ENCODE measurements at regions not wholly inside any gene's neighbourhood (a gene's known extent, or its start where the extent isn't known, plus 50 kb on each side); places are given as distances from the start of the nearest gene placed in this dataset.

DNA sequence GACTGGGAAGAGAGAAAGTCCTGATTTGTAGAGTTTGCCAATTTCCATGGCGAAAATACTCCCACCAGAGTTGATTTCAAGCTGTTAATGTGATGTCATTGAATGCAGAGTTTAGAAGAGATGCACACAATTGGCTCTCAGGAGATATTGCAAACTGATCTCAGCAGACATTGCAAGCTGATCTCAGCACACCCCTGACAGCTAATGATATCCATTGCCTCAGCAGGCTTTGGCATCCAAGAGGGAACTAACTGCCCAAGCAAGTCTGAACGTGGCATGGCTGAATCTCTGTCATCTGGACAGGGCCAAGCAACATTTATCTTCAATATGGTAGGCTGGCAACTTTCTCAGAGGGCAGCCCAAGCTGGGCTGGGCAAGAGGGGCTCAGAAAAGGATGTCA, 78.4 kb upstream of the CYP1B1 start:
- Histone ChIP-seq H3K9ac (no peak overlapping the region), H3K4me1 (ENCODE audit: low read depth, poor library complexity, severe bottlenecking) (no peaks in the 10 kb centered on the region), H3K27me3 (ENCODE audit: insufficient read depth, low read depth) (no peaks in the 10 kb centered on the region), H3K27ac (no peak overlapping the region), H3K79me2 (ENCODE audit: insufficient read depth, low read depth) (no peaks in the 10 kb centered on the region), H3K4me2 (no peak overlapping the region), H4K20me1 (ENCODE audit: insufficient read depth) (no peaks in the 10 kb centered on the region), H2AFZ (ENCODE audit: low read depth) (no peak overlapping the region), H3K36me3 (ENCODE audit: insufficient read depth) (no peaks in the 10 kb centered on the region), H3K4me3 (IDR thresholded peaks at IDR 0.05; ENCODE audit: insufficient read depth, low read depth, low read length) (no peak overlapping the region)
- TF ChIP-seq, protein P1, sequence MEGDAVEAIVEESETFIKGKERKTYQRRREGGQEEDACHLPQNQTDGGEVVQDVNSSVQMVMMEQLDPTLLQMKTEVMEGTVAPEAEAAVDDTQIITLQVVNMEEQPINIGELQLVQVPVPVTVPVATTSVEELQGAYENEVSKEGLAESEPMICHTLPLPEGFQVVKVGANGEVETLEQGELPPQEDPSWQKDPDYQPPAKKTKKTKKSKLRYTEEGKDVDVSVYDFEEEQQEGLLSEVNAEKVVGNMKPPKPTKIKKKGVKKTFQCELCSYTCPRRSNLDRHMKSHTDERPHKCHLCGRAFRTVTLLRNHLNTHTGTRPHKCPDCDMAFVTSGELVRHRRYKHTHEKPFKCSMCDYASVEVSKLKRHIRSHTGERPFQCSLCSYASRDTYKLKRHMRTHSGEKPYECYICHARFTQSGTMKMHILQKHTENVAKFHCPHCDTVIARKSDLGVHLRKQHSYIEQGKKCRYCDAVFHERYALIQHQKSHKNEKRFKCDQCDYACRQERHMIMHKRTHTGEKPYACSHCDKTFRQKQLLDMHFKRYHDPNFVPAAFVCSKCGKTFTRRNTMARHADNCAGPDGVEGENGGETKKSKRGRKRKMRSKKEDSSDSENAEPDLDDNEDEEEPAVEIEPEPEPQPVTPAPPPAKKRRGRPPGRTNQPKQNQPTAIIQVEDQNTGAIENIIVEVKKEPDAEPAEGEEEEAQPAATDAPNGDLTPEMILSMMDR (conservative IDR thresholded peaks at IDR 0.05; ENCODE audit: low read depth, low read length), result no peak

DNA sequence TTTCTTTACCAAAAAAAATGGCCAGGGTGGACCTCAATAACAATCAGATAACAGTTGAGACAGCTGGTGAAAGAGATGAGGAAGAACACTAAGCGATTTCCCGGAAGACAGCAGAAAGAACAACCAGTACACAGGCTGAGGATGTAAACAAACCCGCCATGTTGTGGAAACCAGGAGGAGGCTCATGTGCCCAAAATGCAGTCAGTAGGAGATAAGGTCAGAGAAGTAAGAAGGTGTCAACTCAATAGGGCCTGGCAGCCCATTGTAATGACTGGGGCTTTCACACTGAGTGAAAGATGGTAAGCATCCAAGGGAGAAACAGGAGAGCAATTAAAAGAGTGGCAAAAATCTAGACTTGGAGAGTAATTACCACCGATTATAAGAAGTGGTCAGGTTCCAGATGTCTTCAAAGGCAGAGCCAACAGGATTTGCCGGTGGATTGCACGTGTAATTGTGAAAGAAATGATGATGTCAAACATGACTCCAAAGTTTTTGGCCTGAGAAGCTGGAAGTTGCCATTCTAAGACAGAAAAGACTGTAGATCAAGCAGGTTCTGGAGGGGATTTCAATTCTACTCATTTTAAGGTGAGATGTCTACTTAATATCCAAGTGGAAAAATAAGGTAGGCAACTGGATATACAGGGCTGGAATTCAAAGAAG, 77.7 kb upstream of the CYP1B1 start:
- Histone ChIP-seq H3K79me2 (ENCODE audit: insufficient read depth, low read depth) (no peaks in the 10 kb centered on the region), H2AFZ (ENCODE audit: low read depth) (no peak overlapping the region), H3K27me3 (ENCODE audit: insufficient read depth, low read depth) (no peaks in the 10 kb centered on the region), H3K27ac (no peak overlapping the region), H3K36me3 (ENCODE audit: insufficient read depth) (no peaks in the 10 kb centered on the region), H3K4me1 (ENCODE audit: low read depth, poor library complexity, severe bottlenecking) (peaks cover 2% of the 10 kb centered on the region), H3K9ac (no peak overlapping the region), H3K4me2 (no peak overlapping the region), H3K4me3 (IDR thresholded peaks at IDR 0.05; ENCODE audit: insufficient read depth, low read depth, low read length) (no peak overlapping the region), H4K20me1 (ENCODE audit: insufficient read depth) (no peaks in the 10 kb centered on the region)
- TF ChIP-seq, protein P1 (conservative IDR thresholded peaks at IDR 0.05; ENCODE audit: low read depth, low read length), result no peak

DNA sequence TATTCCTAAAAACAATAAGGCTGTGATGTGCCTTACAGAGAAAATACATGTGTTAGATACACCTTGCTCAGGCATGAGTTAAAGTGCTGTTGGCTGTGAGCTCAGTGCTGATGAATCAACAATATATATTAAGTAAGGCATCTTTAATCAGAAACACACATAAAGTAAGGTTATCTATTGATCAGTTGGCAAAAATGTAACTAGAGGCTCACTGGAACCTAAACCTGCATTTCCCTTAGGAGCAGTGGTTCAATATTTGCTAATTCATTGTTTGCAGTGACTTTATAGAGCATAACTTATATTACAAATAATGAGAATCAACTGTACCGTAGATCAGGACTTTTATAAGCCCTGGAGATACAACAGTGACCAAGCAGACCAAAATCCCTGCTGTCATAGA, 77.0 kb upstream of the CYP1B1 start:
- Histone ChIP-seq H3K9ac (no peak overlapping the region), H3K27ac (no peak overlapping the region), H4K20me1 (ENCODE audit: insufficient read depth) (no peaks in the 10 kb centered on the region), H3K4me2 (no peak overlapping the region), H2AFZ (ENCODE audit: low read depth) (no peak overlapping the region), H3K79me2 (ENCODE audit: insufficient read depth, low read depth) (no peaks in the 10 kb centered on the region), H3K27me3 (ENCODE audit: insufficient read depth, low read depth) (no peaks in the 10 kb centered on the region), H3K4me3 (IDR thresholded peaks at IDR 0.05; ENCODE audit: insufficient read depth, low read depth, low read length) (no peak overlapping the region), H3K4me1 (ENCODE audit: low read depth, poor library complexity, severe bottlenecking) (peaks cover 5% of the 10 kb centered on the region), H3K36me3 (ENCODE audit: insufficient read depth) (no peaks in the 10 kb centered on the region)
- TF ChIP-seq, protein P1 (conservative IDR thresholded peaks at IDR 0.05; ENCODE audit: low read depth, low read length), result no peak

DNA sequence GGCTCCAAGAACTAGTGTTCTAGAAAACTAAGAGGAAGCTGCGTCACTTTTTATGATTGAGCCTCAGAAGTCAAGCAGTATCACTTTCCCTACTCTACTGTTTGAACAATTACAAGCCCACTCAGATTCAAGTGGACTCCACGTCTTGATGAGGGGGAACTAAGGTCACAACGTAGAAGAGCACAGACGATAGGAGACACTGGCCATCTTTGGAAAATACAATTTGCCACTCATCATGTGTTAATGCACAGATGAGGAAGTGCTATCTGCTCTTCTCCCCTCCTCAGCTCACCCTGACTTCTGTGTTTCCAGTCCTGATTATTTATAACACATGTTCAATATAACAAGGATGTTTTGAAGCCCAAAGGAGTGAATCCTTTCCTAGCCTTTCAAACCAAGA, 76.1 kb upstream of the CYP1B1 start:
- no peaks in the 10 kb centered on the region for H4K20me1 ChIP-seq (ENCODE audit: insufficient read depth)
- no peak overlapping the region for H3K4me2 ChIP-seq
- H3K4me3 ChIP-seq (IDR thresholded peaks at IDR 0.05; ENCODE audit: insufficient read depth, low read depth, low read length), result no peak overlapping the region
- TF ChIP-seq, protein P1 (conservative IDR thresholded peaks at IDR 0.05; ENCODE audit: low read depth, low read length), result no peak
- no peak overlapping the region for H2AFZ ChIP-seq (ENCODE audit: low read depth)
- H3K36me3 ChIP-seq (ENCODE audit: insufficient read depth), result no peaks in the 10 kb centered on the region
- no peak overlapping the region for H3K9ac ChIP-seq
- H3K27ac ChIP-seq, result no peak overlapping the region
- H3K4me1 ChIP-seq (ENCODE audit: low read depth, poor library complexity, severe bottlenecking), result peaks cover 12% of the 10 kb centered on the region
- no peaks in the 10 kb centered on the region for H3K79me2 ChIP-seq (ENCODE audit: insufficient read depth, low read depth)
- H3K27me3 ChIP-seq (ENCODE audit: insufficient read depth, low read depth), result no peaks in the 10 kb centered on the region
